GM18502 (cell line): ENCODE measurements at regions not wholly inside any gene's neighbourhood (a gene's known extent, or its start where the extent isn't known, plus 50 kb on each side); places are given as distances from the start of the nearest gene placed in this dataset.

Experiments
- ATAC-seq: cut with Tn5 transposase; IDR thresholded peaks from one replicate; pipeline ENCODE4 v1.9.1; 2021; ENCODE audit warnings: mild to moderate bottlenecking; ENCODE audit not compliant: unreplicated experiment, poor library complexity

DNA sequence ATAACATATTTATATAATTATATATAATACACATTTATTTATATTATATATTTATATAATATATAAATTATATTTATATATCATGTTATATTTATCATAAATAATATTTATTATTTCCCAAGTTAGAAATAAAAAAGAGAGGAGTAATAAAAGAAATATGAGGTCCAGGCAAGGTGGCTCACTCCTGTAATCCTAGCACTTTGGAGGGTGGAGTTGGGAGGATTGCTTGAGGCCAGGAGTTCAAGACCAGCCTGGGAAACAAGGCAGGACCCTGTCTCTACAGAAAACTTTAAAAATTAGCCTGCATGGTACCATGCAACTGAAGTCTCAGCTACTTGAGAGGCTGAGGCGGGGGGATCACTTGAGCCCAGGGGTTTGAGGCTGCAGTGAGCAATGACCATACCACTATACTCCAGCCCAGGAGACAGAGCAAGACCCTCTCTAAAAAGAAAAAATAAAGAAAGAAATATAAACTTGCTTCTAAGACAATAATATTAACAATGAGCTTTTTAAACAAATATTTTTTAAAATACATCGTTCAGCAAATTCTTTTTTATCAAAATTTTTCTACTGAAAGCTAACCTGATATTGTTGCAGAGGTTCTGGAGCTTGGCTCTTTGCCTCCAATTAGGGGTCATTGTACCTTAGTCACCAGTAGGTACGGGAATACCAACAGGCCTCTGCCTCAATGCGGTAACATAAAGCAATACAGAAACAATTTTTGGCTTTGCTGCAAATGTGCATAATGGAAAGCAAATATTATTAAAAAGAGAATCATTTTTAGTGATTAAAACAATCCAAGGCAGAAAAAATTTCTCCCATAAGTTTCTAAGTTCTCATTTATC is 290.0 kb downstream of the SETD4 start:
- no peak for ATAC-seq

DNA sequence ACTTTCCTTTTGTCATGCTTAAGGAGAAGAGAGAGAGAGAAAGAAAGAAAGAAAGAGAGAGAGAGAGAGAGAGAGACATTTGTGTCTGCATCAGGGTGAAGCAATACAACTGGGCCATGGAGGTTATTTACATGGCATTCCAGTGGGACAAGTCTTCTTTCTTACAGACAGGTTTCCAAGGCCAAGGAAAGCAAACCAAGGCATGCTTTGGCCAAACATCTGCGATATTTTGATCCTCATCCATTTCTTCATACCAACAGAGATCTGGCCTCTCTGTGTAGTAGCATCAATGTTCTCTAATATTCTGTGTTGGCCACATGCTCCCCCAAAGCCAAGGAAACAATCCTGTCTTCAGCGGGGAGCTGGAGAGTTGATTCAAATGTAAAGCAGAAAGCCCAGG is 292.1 kb downstream of the SETD4 start:
- no peak for ATAC-seq

DNA sequence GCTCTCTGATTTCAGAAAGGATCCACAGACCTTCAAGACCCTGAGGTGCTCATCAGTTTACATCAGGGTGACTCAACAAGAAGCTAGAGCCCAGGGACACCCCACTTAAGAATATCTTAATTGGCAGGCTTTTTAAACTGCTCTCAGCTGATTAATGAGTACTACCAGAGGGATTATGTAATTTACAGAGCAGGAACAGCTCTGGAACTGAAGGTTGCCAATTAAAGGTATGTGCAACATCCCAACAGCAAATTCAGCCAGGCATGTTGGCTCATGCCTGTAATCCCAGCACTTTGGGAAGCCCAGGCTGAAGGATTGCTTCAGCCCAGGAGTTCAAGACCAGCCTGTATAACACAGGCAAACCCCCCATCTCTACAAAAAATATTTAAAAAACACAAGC is 295.7 kb downstream of the SETD4 start:
- no peak for ATAC-seq

DNA sequence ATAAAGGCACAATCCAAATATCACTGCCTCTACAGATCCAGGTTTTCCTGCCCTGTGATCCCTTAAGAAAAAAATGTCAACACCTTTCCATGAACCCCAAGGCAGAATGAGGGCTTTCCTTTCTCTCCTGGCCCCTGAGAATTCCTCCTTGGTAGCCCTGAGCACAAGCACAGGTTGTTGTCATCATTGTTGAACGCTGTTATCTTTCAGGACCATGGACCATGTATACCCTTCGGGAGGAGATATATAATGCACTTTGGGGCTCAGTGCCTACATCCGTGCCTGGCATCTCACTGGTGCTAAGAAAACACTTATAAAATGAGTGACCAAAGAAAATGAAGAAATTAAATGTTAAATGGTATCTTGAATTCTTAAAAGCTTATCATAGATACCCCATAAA is 296.2 kb downstream of the SETD4 start:
- no peak for ATAC-seq

DNA sequence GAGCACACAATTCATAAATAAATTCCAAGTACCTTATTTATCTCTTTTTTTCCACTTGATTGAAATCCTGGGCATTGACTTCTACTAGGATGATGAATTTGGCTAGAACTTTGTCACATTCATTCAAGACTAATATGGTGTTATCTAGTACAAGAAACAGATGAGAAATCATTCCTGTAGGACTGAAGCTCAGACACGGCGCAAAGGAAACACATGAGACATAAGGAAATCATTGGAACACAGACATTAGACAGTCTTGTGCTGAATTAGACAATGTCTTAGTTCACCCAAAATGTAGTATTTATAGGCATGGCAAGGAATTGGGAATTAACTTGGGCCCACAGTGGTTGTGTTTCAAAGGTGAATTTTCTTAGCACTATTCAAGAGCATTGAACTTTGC is 305.7 kb downstream of the SETD4 start:
- no peak for ATAC-seq

DNA sequence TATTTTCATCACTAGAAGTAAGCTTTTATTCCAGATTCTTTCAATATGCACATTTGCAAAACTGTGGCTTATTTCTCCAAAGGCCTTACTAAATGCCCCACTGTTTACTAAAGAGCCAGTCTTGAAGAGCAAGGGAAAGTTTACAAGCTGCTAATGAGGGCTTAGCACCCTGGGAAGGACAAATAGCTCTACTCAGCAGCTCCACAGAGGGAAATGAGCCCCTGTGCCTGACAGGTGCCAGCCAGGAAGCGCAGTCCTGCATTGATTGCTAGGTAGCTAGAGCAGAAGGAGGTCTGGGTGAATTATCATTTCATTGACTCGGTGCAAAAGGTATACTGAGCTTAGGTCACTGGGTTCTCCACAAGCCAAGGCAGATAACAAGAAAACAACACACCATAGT is 307.0 kb downstream of the SETD4 start:
- no peak for ATAC-seq

DNA sequence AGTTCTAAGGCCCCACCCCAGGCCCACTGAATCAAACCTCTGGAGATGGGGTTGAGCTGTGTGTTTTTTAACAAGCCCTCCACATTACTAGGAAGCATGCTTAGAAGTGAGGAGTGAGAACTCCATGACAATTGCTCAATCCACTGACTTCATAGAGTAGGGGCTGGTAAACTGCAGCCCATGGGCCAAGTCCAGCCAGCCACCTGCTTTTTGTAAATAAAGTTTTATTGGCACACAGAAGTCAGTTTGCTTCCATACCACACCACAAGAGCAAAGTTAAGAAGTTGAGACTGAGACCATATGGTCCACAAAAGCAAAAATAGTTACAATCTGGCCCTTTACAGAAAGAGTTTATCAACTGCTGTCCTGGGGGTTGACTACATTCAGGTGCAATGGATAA is 309.2 kb downstream of the SETD4 start:
- ATAC-seq = no peak

DNA sequence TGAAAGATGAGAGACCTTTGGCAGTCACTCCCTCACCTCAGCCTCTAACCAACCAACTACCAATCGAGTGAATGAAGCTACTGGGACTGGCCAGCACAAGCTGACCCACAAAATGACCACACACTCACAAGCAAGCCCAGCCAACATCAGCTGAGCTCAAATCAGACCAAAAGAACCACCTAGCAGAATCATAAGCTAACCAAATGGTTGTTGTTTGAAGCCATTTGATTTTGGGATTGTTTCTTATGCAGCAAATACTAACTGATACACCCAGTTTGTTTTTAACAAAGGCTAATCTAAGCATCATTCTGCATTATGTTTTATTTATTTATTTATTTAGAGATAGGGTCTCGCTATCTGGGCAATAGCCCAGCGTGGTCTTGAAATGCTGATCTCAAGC is 310.4 kb downstream of the SETD4 start:
- no peak for ATAC-seq

DNA sequence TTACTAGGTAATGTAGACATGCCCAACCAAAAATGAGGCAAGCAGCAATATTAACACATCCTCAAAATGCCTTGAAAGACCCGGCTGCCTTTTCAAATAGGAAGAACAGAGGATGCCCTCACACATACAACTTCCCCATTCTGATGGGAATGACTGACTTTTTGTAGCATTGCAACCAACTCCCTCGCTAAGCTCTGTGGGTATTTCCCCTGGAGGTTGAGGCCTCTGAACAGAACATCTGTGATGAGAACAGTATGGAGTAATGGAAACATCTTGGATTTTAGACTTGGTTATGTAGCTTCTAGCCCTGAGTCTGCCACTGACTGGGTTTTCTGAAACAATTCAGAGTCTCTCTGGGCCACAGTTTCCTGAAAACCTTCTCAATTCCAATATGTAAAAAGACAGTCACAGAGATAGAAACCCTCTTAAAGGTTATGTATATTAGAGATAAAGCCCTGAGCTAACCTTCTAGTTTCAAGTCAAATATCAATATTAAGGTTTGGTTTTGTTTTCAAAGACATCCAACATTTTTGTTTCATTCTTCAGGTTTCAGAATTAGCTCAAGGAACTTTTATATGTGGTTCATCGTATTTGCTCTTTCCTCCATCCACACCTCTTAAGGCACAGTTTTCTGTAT is 311.5 kb downstream of the SETD4 start:
- ATAC-seq = no peak

DNA sequence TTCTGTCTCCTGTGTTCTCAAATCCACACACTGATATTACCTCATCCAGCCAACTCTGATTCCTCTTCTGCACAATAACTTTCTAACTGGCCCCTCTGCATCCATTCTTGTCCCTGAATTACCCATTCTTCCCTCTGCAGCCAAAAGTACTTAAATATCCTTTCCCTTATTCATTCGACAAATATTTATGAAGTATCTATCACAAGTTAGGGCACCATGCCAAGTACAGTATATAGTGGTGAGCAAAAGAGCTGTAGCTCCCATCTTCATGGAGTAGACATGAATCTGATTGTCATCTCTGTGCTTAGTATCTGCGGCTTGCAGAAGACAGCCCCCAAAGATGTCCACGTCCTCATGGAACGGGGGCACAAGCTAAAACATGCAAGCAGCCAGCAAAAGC is 316.8 kb downstream of the SETD4 start:
- no peak for ATAC-seq

DNA sequence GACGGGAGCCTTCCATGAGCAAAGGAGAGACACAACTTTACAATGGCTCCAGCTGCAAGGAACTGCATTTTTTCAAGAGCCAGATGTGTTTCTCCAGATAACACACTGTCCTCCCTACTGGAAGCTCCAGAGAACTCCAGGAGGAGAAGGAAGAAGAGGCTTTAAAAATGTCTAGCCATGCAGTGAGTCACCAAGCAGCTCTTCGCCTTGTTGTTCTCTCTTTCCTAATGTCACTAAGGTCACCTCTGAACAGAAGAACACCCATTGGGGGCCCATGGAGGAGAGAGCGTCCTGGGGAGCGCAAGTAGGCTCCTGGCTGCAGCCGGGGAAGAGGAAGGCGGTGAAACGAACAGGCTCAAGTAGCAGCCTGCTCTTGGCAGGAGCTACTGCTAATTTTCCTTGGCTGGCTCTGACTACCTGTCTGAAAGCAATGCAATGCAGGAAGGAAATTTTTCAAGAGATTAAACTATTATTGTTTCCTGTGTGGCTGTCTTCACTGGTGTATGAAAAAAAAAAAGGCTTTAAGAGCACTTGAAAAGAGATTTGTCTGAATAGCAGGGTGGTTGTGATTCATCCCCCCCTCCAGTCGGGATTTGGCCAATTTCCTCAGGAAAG is 321.9 kb downstream of the SETD4 start:
- ATAC-seq = no peak

DNA sequence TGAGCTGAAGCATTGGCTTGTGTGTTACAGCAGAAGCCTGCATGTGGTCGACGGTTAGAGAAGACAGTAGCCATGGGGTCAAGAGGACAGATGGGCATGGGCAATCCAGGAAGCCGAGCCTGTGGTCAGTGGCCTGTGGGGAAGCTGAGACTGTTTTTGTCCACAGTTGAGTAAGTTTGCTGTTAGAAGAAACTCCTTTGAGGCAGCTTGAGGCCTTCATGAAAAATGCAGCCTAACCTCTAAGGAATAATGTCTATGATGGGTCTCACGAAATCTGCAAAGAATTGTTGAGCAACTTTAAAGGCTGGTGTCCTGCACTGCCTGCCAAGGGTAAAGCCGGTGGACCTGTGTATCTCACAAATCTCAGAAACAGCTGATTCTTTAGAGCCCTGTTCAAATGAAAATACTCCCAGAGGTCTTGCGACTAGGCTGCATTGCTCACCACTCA is 322.4 kb downstream of the SETD4 start:
- no peak for ATAC-seq

DNA sequence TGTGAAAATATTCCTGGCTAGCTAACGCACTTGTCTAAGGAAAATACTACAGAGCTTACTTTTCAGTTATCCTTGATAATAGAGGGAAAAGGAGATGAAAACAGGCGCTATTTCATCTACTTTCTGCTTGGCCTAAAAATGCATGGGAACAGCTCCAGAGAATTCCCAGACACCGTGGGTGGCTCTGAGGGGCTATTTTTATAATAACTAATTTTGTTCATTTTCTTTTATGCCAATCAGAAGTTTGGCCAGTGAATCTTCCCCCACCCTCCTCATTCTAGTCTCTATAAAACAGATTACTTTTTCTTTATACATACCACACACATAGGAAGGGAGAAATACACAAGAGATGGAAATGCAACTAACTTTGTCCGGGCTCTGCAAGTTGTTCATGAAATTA is 322.9 kb downstream of the SETD4 start:
- ATAC-seq = no peak

DNA sequence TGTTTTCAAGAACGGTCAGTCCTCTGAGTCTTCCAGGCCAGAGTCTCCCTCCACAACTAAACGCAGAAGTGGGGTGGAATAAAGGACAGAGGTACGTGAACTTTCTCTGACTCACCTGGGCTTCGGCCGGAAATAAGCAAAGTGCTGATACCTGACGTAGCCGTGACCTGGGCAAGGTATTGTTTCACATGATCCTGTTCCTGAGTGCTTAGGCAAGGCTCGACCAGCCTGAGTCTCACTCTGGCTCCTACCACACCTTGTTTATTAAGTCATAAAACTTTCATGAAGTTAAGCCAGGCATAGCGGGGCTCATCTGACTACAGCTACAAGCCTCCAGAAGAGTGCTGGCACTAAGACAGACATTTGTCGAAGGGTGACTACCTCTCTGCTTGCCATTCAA is 327.5 kb downstream of the SETD4 start:
- no peak for ATAC-seq

DNA sequence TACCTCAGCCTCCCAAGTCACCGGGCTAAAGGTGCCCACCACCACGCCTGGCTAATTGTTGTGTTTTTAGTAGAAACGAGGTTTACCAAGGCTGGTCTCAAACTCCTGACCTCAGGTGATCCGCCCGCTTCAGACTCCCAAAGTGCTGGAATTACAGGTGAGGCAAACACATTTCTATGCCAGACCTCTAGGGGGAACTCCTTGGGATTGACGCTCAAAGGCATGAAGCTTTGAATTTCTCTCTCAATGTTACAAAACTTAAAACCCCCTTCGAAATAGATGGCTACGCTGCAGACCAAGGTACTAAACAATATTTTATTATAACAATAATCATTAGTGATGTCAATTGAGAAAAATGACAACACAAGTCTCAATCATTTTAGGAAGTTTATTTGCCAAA is 330.0 kb downstream of the SETD4 start:
- no peak for ATAC-seq

DNA sequence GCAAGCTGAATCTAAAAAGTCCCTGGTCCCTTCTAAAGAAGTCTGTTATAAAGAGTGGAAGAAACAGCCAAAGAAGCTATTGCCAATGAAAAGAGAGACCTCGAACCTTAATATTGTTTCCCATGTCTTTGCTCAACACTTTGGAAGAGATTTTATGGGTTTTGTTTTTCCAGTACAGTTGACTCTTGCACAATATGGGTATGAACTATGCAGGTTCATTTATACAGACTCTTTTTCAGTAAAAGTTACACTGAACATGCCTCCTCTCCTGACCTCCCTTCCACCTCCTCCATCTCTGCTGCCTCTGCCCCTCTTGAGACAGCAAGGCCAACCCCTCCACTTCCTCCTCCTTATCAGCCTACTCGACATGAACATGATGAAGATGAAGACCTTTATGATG is 332.5 kb downstream of the SETD4 start:
- ATAC-seq = no peak

DNA sequence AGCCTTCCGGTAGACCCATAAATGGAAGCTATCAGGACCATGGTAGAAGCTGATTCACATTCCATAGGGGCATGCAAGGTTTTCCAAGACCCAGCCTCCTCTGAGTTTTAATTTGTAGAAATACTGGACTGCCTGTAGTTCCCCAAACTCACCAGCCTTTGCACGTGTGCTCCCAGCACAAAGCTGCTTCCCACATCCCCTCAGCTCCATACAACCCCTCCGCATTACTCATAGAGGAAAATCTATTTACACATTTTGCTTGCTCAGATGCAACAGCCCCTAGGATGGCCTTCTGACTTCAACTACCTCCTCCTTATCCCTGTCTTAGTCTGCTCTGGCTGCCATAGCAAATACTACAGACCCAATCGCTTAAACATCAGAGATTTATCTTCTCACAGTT is 336.2 kb downstream of the SETD4 start:
- ATAC-seq = no peak

DNA sequence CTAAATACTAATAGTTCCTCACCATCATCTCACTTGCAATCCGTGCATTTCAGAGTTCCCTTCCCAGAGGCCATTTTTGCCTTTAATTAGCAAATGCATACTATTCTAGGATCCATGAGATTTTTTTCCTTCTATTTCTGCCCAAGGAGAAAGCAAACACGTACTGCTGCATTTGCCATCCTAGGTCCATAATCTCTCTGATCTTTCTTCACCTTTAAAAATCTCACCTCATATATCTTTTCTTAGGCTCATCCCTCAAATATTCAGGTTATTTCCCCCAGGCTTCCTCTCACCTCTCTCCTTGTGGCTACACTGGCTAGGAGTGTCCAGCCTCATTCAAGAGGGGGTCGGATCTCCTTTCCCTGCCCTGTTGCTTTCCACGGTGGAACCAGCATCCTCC is 338.6 kb downstream of the SETD4 start:
- ATAC-seq = no peak

DNA sequence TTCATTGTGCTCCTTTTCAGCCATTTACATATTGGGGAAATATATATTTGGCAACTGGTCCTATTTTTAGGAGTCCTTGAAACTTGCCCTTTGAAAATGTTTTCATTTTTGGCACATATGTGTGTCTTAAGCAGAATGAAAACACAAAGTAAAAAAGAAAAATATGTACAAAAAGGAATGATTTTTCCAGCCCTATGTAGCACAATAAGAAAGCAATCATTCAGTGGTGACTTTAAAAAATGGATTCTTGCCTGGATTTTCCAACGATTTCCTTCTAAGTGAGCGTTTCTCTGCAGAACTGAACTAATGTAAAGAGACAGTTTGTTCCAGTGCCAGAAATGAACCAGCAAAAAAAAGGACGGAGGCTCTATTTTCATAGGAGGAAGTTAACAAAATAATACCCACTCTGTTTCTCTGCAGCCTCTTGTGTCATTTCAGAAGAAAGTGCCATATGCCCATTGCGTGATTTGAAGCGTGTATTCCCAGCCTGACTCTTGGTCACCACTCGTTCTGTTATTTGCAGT is 340.1 kb downstream of the SETD4 start:
- ATAC-seq = no peak

DNA sequence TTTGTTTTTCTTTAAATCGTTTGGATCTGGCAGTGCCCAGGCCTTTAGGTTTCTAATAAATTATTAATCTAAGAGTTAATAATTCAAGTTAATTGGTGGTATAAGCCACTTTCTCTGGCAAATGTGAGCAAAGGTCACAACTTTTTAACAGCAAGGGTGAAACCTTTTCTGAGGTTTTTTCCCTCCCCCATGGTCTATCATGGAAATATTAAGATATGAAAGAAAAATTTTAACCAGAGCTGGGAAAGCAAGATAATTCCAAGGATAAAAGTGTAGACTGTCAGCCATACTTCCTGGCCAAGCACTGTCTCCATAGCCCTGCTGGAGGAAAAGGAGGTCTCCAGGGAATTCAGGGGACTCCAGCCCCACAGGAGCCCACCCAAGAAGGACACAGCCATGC is 341.2 kb downstream of the SETD4 start:
- ATAC-seq = no peak

DNA sequence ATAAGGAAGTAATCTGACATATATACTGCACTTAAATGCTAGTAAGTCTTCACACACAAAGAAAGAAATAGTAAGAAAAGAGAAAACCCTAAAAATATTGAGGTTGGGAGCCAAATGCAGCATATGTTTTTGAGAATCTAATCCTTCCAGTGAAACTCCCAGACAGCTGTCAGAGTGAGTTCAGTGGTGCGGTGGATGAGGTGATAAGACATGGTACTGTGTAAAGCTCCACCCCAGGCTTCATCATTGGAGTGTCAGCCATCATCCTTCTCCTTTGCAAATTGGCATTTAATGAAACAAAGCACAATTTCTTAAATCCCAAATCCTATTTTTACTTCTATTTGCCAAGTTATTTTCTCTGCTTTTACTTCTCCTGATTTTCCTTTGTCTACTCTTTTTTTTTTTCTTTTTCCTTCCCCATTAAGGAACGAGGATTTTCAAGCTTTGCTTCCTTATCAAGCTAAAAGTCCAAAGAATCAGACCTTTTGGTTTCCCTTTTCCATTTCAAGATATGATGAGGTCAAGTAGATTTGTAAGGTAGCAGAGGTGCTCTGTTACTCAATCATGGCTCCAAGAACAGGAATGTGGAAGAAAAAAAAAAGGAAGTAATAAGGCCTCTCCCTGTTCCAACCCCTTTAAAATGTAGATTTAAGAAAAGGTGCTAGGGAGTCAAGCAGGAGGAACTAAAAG is 343.3 kb downstream of the SETD4 start:
- ATAC-seq = no peak
